ENCODE measurements at regions not wholly inside any gene's neighbourhood (a gene's known extent, or its start where the extent isn't known, plus 50 kb on each side); places are given as distances from the start of the nearest gene placed in this dataset.

DNA sequence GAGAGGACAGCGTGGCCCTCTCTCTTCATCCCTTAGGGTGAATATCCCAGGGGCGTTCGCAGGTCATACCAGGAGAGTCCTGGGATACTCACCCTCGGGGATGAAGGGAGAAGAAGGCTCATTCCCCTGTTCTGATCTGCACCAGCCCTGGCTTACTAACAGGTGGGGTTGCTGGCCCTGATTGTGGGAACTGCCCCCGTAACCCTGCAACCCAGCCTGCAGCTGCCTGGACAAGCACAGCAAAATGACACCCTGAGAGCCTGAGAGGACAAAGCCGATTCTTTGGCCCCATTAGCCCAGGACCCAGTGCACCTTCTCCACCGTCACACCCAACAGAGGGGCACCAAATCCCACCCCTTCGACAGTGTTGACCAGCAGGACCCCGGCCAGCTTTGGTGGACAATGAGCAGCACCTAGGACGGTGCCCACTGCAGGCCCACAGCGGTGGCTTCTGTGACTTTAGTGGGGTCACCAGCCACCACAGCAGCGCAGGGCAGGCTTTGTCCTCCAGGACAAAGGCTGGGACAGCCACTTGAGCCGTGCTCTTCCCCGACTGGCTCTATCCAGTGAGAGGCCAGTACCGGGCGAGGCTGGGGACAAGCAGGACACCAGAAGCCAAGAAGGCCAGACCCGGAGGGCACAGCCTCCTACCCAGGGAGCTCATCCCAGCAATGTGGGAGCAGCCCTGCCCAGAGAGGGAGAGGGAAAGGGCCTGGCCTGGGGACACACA, 98.5 kb upstream of the RTL6 start:
- Histone ChIP-seq H3K4me3 (no peak overlapping the region), H3K9me3 (no peaks in the 10 kb centered on the region), H3K27ac (no peak overlapping the region), H3K36me3 (no peaks in the 10 kb centered on the region), H3K27me3 (peaks cover 0 to 19% (median 10%) of the 10 kb centered on the region in 3 donors), H3K4me1 (peaks cover 0 to 6% (median 2%) of the 10 kb centered on the region in 4 donors)
- intact Hi-C loops (cut with DNase I), result no loop called here
- DNase-seq, result no peak
- WGBS, 2 donors, result 72 to 81% methylated on average over 17 of the region's 17 CpGs
- TF ChIP-seq POLR2A (IDR thresholded peaks at IDR 0.05), result no peak

DNA sequence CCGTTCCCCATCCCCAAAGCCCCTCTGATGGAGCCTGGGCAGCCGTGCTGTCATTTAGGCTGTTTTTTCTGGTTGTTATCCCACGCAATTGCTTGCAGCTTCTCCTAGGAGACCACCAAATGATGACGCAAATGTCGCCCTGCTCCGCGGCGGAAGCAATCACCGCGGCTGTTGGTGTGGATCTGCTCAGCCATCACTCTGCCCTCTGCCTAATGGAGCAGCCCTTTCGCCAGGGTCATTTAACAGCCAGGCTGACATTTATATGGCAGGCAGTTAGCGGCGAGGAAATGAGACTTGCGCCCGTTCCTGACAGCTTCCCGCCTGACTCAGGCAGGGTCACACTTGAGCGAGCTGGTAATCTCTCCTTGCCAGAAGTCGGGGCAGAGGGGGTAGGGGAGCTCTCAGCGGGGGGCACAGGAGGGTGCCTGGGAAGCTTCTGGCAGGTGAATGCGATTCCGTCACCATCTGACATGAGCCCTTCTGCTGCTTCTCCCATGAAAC, 97.9 kb upstream of the RTL6 start:
- WGBS, 2 donors, result 11 to 14% methylated on average over 21 of the region's 21 CpGs
- no peak for DNase-seq
- H3K27ac ChIP-seq, result no peak overlapping the region

DNA sequence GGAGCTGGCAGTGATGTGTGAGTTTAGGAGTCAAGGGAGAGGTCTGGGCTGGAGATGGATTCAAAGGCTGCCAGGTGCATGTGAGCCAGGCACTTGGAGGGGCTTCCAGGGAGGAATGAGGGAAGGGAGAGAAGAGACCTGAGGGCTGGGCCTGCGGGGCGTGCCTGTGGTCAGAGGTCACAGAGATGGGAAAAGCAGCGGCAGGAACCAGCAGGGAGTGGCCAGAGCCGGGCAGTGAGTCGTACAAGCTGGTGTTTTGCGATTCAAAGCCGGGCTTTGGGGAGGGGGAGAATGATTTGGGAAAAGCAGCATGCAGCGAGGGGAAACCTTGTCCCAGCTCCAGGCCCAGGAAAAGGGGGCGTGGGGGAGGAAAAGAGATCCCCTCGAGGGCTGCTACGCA, 96.9 kb upstream of the RTL6 start:
- TF ChIP-seq, protein P1, sequence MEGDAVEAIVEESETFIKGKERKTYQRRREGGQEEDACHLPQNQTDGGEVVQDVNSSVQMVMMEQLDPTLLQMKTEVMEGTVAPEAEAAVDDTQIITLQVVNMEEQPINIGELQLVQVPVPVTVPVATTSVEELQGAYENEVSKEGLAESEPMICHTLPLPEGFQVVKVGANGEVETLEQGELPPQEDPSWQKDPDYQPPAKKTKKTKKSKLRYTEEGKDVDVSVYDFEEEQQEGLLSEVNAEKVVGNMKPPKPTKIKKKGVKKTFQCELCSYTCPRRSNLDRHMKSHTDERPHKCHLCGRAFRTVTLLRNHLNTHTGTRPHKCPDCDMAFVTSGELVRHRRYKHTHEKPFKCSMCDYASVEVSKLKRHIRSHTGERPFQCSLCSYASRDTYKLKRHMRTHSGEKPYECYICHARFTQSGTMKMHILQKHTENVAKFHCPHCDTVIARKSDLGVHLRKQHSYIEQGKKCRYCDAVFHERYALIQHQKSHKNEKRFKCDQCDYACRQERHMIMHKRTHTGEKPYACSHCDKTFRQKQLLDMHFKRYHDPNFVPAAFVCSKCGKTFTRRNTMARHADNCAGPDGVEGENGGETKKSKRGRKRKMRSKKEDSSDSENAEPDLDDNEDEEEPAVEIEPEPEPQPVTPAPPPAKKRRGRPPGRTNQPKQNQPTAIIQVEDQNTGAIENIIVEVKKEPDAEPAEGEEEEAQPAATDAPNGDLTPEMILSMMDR (IDR thresholded peaks at IDR 0.05), result no peak
- no peak for TF ChIP-seq EP300 (IDR thresholded peaks at IDR 0.05)
- TF ChIP-seq POLR2A (IDR thresholded peaks at IDR 0.05), result no peak
- H3K27ac ChIP-seq, result no peak overlapping the region

More for the DNA sequence above, 97.9 kb upstream of the RTL6 start:
- Histone ChIP-seq H3K36me3 (no peaks in the 10 kb centered on the region), H3K27me3 (peaks cover 0 to 19% (median 10%) of the 10 kb centered on the region in 3 donors), H3K4me1 (peaks cover 0 to 6% (median 2%) of the 10 kb centered on the region in 4 donors), H3K4me3 (no peak overlapping the region), H3K9me3 (no peaks in the 10 kb centered on the region)
- intact Hi-C loops (cut with DNase I), result no loop called here
- TF ChIP-seq, protein P1 (IDR thresholded peaks at IDR 0.05), result no peak
- TF ChIP-seq EP300 (IDR thresholded peaks at IDR 0.05), result no peak

DNA sequence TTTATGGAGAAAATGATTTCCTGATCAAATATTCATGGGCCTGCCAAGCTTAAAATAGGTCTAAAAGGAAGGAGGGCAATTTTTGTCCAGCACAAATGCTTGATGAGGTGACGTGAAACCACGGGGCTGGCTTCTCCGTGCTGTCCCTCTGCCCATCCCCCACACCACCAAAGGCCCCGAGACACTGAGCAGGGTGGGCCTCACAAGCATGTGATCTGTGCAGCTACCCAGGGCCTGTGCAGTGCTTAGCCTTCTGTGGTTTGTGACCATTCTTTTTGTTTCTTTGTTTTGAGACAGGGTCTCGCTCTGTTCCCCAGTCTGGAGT, 94.8 kb upstream of the RTL6 start:
- 43 to 53% methylated on average over 5 of the region's 5 CpGs for WGBS, 2 donors
- intact Hi-C loops (cut with DNase I), result no loop called here
- Histone ChIP-seq H3K36me3 (no peaks in the 10 kb centered on the region), H3K27ac (no peak overlapping the region), H3K4me1 (peaks cover 0 to 6% (median 2%) of the 10 kb centered on the region in 4 donors), H3K27me3 (peaks cover 0 to 19% (median 10%) of the 10 kb centered on the region in 3 donors), H3K4me3 (no peak overlapping the region), H3K9me3 (no peaks in the 10 kb centered on the region)
- TF ChIP-seq POLR2AphosphoS5 (IDR thresholded peaks at IDR 0.05), result no peak
- DNase-seq, result no peak

More for the DNA sequence above, 96.9 kb upstream of the RTL6 start:
- no peaks in the 10 kb centered on the region for H3K36me3 ChIP-seq
- intact Hi-C loops (cut with DNase I), result no loop called here
- 30 to 58% methylated on average over 11 of the region's 11 CpGs for WGBS, 2 donors
- no peaks in the 10 kb centered on the region for H3K9me3 ChIP-seq
- peaks cover 0 to 6% (median 2%) of the 10 kb centered on the region in 4 donors for H3K4me1 ChIP-seq
- H3K4me3 ChIP-seq, result no peak overlapping the region
- H3K27me3 ChIP-seq, result peaks cover 0 to 19% (median 10%) of the 10 kb centered on the region in 3 donors
- DNase-seq, result no peak

DNA sequence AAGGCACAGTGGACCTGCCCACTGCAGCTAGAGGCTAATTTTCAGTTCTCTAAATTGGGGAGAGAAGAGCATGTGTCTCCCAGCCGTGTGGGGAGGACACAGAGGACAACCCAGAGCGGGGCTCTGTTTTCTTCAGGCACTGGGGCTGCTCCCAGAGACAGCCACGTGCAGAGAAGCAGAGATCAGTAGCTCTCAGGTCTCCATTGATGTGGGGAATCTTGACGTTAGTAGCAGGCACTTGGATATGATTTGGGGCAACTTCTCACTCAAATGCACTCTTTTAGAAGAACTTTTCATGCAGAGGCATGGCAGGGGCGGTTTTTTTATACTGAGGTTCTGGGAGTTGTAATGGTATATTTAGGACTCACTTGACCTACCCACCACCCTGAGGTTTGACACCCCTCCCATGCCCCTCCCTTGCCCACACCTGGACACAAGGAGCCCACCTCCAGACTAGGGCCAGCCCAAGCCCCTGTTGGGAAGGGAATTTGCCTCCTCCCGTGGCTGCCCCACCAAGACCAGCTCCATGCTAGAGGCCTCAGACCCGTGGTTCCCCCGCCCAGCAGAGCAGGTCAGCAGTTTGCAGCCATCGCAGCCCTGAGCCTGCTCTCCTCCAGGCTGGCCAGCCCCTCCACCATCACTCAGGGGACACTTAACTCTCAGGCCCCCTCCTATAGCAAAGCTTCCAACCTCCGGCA, 94.2 kb upstream of the RTL6 start:
- no peaks in the 10 kb centered on the region for H3K9me3 ChIP-seq
- peaks cover 0 to 6% (median 2%) of the 10 kb centered on the region in 4 donors for H3K4me1 ChIP-seq
- intact Hi-C loops (cut with DNase I), result no loop called here
- peaks cover 0 to 20% (median 10%) of the 10 kb centered on the region in 3 donors for H3K27me3 ChIP-seq
- H3K4me3 ChIP-seq, result no peak overlapping the region
- H3K27ac ChIP-seq, result no peak overlapping the region
- no peaks in the 10 kb centered on the region for H3K36me3 ChIP-seq
- no peak for TF ChIP-seq POLR2A (IDR thresholded peaks at IDR 0.05)
- no peak for TF ChIP-seq POLR2AphosphoS5 (IDR thresholded peaks at IDR 0.05)
- TF ChIP-seq, protein P1 (IDR thresholded peaks at IDR 0.05), result no peak
- TF ChIP-seq EP300 (IDR thresholded peaks at IDR 0.05), result no peak
- no peak for DNase-seq
- WGBS, 2 donors, result 52 to 72% methylated on average over 10 of the region's 10 CpGs
